Activated T-helper 2 cell treated with anti-CD3 and anti-CD28 coated beads, Interferon-gamma antibody, Interleukin-2, Interleukin-4, amounts not matched to agents 10 μg/mL and 5 μg/mL and 100 μg/mL, durations not matched to agents 14 hours and 24 hours and 36 hours (primary cell): ENCODE measurements at regions not wholly inside any gene's neighbourhood (a gene's known extent, or its start where the extent isn't known, plus 50 kb on each side); places are given as distances from the start of the nearest gene placed in this dataset.
"Not testable (repeated sequence)": the region's sequence is repeated elsewhere in the genome, so short reads cannot be mapped to it uniquely, and the experiment has no call there.

Experiments
- DNase-seq: peaks from one replicate; pipeline ENCODE4 v3.0.0; 2021; ENCODE audit warnings: low spot score
- H3K27ac Mint-ChIP-seq: one replicate; pipeline ENCODE4 v1.8.0; 2021; ENCODE audit warnings: mixed read lengths
- H3K27me3 Mint-ChIP-seq: one replicate; pipeline ENCODE4 v1.8.0; 2021; ENCODE audit warnings: low read depth, mixed read lengths
- H3K36me3 Mint-ChIP-seq: one replicate; pipeline ENCODE4 v1.8.0; 2021; ENCODE audit warnings: low read depth, mixed read lengths
- H3K4me1 Mint-ChIP-seq: one replicate; pipeline ENCODE4 v1.8.0; 2021; ENCODE audit warnings: low read depth, mixed read lengths
- H3K4me3 Mint-ChIP-seq: one replicate; pipeline ENCODE4 v1.8.0; 2021; ENCODE audit warnings: low read depth, mild to moderate bottlenecking, moderate library complexity, mixed read lengths
- H3K9me3 Mint-ChIP-seq: one replicate; pipeline ENCODE4 v1.8.0; 2021; ENCODE audit warnings: mixed read lengths
- intact Hi-C: fragments of 100-400 bp; cut with micrococcal nuclease; formaldehyde crosslinking; loops from one replicate; pipeline ENCODE4 v1.15.1; 2023

- H3K27ac Mint-ChIP-seq, result no peak overlapping the region
These were observed 60.2 kb downstream of the GLUL start for GRCh38 chr1:182331387-182331786.

GRCh38 chr1:182330303-182330702 is 61.3 kb downstream of the GLUL start:
- Mint-ChIP-seq H3K9me3 (no peaks in the 10 kb centered on the region), H3K4me1 (no peaks in the 10 kb centered on the region), H3K4me3 (no peak overlapping the region), H3K27me3 (peaks cover under 1% of the 10 kb centered on the region), H3K27ac (no peak overlapping the region), H3K36me3 (no peaks in the 10 kb centered on the region)
- intact Hi-C loops, result no loop called here
- DNase-seq, result no peak

More at GRCh38 chr1:182331387-182331786, 60.2 kb downstream of the GLUL start:
- no peaks in the 10 kb centered on the region for H3K4me1 Mint-ChIP-seq
- H3K27me3 Mint-ChIP-seq, result peaks cover 4% of the 10 kb centered on the region
- H3K36me3 Mint-ChIP-seq, result no peaks in the 10 kb centered on the region
- H3K9me3 Mint-ChIP-seq, result no peaks in the 10 kb centered on the region
- intact Hi-C loops, result no loop called here
- no peak for DNase-seq
- H3K4me3 Mint-ChIP-seq, result no peak overlapping the region

- intact Hi-C loops, result no loop called here
- Mint-ChIP-seq H3K4me1 (no peaks in the 10 kb centered on the region), H3K4me3 (no peak overlapping the region), H3K27ac (no peak overlapping the region), H3K9me3 (no peaks in the 10 kb centered on the region), H3K27me3 (no peaks in the 10 kb centered on the region), H3K36me3 (no peaks in the 10 kb centered on the region)
- no peak for DNase-seq
These were observed 62.1 kb downstream of the GLUL start for GRCh38 chr1:182329471-182329870.

- H3K4me3 Mint-ChIP-seq, result no peak overlapping the region
- H3K9me3 Mint-ChIP-seq, result no peaks in the 10 kb centered on the region
- intact Hi-C loops, result no loop called here
- DNase-seq, result no peak
- H3K27ac Mint-ChIP-seq, result no peak overlapping the region
- no peaks in the 10 kb centered on the region for H3K4me1 Mint-ChIP-seq
- no peaks in the 10 kb centered on the region for H3K27me3 Mint-ChIP-seq
- H3K36me3 Mint-ChIP-seq, result no peaks in the 10 kb centered on the region
These were observed 63.0 kb downstream of the GLUL start for GRCh38 chr1:182328591-182328990.

GRCh38 chr1:182325339-182325738 is 66.3 kb downstream of the GLUL start:
- Mint-ChIP-seq H3K36me3 (no peaks in the 10 kb centered on the region), H3K4me1 (no peaks in the 10 kb centered on the region), H3K9me3 (no peaks in the 10 kb centered on the region), H3K27ac (no peak overlapping the region), H3K4me3 (no peak overlapping the region), H3K27me3 (no peaks in the 10 kb centered on the region)
- intact Hi-C loops, result no loop called here
- DNase-seq, result no peak

- H3K4me1 Mint-ChIP-seq, H3K9me3 Mint-ChIP-seq, DNase-seq, intact Hi-C loops, H3K36me3 Mint-ChIP-seq, H3K27me3 Mint-ChIP-seq, H3K4me3 Mint-ChIP-seq, H3K27ac Mint-ChIP-seq: not testable (repeated sequence)
These were observed 70.1 kb downstream of the GLUL start for GRCh38 chr1:182321532-182321931.

GRCh38 chr1:182317611-182318161 is 73.9 kb downstream of the GLUL start:
- Mint-ChIP-seq H3K27ac (no peak overlapping the region), H3K9me3 (no peaks in the 10 kb centered on the region), H3K4me1 (no peaks in the 10 kb centered on the region), H3K27me3 (peaks cover 13% of the 10 kb centered on the region), H3K36me3 (no peaks in the 10 kb centered on the region), H3K4me3 (no peak overlapping the region)
- intact Hi-C loops, result no loop called here
- DNase-seq, result no peak

GRCh38 chr1:182316454-182316853 is 75.1 kb downstream of the GLUL start:
- DNase-seq, intact Hi-C loops, H3K9me3 Mint-ChIP-seq, H3K4me3 Mint-ChIP-seq, H3K4me1 Mint-ChIP-seq, H3K27ac Mint-ChIP-seq, H3K36me3 Mint-ChIP-seq: not testable (repeated sequence)
- peaks cover 17% of the 10 kb centered on the region for H3K27me3 Mint-ChIP-seq

- peaks cover 17% of the 10 kb centered on the region for H3K27me3 Mint-ChIP-seq
- no peak overlapping the region for H3K4me3 Mint-ChIP-seq
- no peaks in the 10 kb centered on the region for H3K9me3 Mint-ChIP-seq
- H3K36me3 Mint-ChIP-seq, result no peaks in the 10 kb centered on the region
- no peaks in the 10 kb centered on the region for H3K4me1 Mint-ChIP-seq
- no peak overlapping the region for H3K27ac Mint-ChIP-seq
- intact Hi-C loops, result no loop called here
- DNase-seq, result no peak
These were observed 76.4 kb downstream of the GLUL start for GRCh38 chr1:182315167-182315556.

GRCh38 chr1:182309631-182310351 is 81.8 kb downstream of the GLUL start:
- Mint-ChIP-seq H3K36me3 (no peaks in the 10 kb centered on the region), H3K27me3 (peaks cover 13% of the 10 kb centered on the region), H3K4me1 (no peaks in the 10 kb centered on the region), H3K27ac (no peak overlapping the region), H3K9me3 (no peaks in the 10 kb centered on the region), H3K4me3 (no peak overlapping the region)
- no peak for DNase-seq
- intact Hi-C loops, result no loop called here

- intact Hi-C loops, result no loop called here
- H3K4me3 Mint-ChIP-seq, result no peak overlapping the region
These were observed 82.8 kb downstream of the GLUL start for GRCh38 chr1:182308826-182309225.

GRCh38 chr1:182307486-182307885 is 84.1 kb downstream of the GLUL start:
- H3K27me3 Mint-ChIP-seq, result not testable (repeated sequence)

More at GRCh38 chr1:182308826-182309225, 82.8 kb downstream of the GLUL start:
- Mint-ChIP-seq H3K36me3 (no peaks in the 10 kb centered on the region), H3K27ac (no peak overlapping the region), H3K9me3 (no peaks in the 10 kb centered on the region), H3K27me3 (peaks cover 13% of the 10 kb centered on the region), H3K4me1 (peaks cover 2% of the 10 kb centered on the region)
- no peak for DNase-seq

GRCh38 chr1:182305861-182306260 is 85.7 kb downstream of the GLUL start:
- Mint-ChIP-seq H3K4me3 (no peak overlapping the region), H3K27me3 (no peaks in the 10 kb centered on the region), H3K4me1 (peaks cover 16% of the 10 kb centered on the region), H3K27ac (no peak overlapping the region), H3K36me3 (no peaks in the 10 kb centered on the region), H3K9me3 (no peaks in the 10 kb centered on the region)
- no peak for DNase-seq
- intact Hi-C loops, result loop anchor here (2.0 kb wide), 1 partner anchor 153 kb away; no protein-coding TSS in a partner anchor

More at GRCh38 chr1:182307486-182307885, 84.1 kb downstream of the GLUL start:
- H3K36me3 Mint-ChIP-seq, H3K4me1 Mint-ChIP-seq, H3K4me3 Mint-ChIP-seq, H3K27ac Mint-ChIP-seq, DNase-seq, intact Hi-C loops, H3K9me3 Mint-ChIP-seq: not testable (repeated sequence)
